ENCODE measurements at regions not wholly inside any gene's neighbourhood (a gene's known extent, or its start where the extent isn't known, plus 50 kb on each side); places are given as distances from the start of the nearest gene placed in this dataset.

DNA sequence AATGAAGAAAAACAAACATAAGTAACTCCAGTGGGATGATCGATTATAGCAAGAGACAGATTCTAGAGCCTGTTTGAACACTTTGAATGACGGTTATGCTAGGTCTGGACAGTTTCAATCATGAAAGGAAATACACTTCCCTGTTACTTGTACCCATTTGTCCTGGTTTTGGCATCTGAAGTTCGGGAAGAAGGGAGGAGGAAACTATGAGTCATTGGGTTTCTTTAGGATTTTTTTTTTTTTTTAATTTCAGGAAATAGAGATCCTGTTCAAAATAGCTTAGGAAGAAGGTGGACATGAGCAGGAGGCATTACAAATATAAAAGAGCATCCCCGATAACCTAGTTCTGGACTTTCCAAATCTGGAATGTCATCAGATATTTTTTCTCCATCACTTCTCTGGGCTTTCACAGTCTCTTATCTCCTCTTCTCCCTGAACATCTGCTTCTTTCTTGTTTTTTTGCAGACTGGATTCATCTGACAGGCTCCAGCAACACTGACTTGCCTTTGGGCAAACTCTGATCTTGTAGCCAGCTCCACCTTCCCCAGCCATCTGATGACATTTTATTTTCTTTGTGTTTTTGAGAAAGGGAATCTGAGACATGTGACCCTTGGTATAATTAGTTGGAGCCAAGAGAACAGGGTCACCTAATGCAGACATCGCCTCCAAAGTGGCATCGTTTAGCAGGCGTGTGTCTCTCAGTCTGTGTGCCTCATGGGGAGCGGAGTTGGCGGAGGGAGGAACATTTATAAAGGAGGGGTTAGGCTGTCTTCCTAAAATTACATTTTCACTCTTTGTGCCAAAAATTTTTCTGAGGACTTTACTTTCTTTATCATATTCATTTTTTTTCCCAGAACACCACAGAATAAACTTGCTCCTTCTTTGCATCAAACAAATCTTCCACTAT lies 195.3 kb upstream of the EPHA4 start:
- no peak overlapping the region for H3K4me3 ChIP-seq (replicated peaks; ENCODE audit: low read depth, low read length)
- TF ChIP-seq, protein P1, sequence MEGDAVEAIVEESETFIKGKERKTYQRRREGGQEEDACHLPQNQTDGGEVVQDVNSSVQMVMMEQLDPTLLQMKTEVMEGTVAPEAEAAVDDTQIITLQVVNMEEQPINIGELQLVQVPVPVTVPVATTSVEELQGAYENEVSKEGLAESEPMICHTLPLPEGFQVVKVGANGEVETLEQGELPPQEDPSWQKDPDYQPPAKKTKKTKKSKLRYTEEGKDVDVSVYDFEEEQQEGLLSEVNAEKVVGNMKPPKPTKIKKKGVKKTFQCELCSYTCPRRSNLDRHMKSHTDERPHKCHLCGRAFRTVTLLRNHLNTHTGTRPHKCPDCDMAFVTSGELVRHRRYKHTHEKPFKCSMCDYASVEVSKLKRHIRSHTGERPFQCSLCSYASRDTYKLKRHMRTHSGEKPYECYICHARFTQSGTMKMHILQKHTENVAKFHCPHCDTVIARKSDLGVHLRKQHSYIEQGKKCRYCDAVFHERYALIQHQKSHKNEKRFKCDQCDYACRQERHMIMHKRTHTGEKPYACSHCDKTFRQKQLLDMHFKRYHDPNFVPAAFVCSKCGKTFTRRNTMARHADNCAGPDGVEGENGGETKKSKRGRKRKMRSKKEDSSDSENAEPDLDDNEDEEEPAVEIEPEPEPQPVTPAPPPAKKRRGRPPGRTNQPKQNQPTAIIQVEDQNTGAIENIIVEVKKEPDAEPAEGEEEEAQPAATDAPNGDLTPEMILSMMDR (IDR thresholded peaks at IDR 0.05; ENCODE audit: low read depth, low read length, missing control alignments), result no peak
- DNase-seq (ENCODE audit: extremely low read depth, low read depth), result no peak

DNA sequence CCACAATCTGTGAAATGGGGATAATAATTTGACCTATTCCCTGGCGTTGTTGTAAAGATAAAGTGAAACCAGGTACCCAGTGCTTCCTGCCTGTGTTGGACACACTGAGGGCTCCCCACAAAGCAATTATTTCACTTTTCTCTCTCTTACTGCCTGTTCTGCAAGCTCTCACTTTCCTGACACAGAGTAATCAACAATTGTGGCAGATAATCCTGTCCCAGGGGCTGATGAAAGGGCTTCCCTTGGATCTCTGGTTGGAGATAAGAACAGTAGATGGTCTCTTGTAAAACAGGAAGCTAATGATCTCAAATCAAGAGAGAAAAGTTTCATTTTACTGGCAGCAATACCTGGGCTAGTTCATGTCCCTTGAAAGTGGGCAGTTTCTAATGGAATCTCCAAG lies 190.4 kb upstream of the EPHA4 start:
- H3K4me3 ChIP-seq (replicated peaks; ENCODE audit: low read depth, low read length), result no peak overlapping the region
- DNase-seq (ENCODE audit: extremely low read depth, low read depth), result no peak
- TF ChIP-seq, protein P1 (IDR thresholded peaks at IDR 0.05; ENCODE audit: low read depth, low read length, missing control alignments), result no peak

DNA sequence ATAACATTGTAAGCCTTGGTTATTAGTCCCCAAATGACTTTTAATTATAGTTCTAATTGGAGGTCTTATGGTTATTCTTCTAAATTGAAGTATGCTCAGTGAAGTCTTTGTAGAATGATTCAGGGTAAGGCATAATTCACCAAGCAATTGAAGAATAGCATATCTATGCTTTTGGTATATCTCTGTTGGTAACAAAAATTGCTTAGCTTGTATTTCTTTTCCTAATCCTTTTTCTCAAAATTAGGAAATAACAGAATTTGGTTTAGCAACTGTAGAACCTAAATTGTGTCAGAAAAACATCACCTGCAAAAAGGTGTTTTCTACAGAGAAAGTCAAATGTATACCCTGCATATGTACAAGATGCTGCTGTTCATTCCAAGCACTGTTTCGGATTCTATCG lies 189.2 kb upstream of the EPHA4 start:
- TF ChIP-seq, protein P1 (IDR thresholded peaks at IDR 0.05; ENCODE audit: low read depth, low read length, missing control alignments), result no peak
- H3K4me3 ChIP-seq (replicated peaks; ENCODE audit: low read depth, low read length), result no peak overlapping the region
- no peak for DNase-seq (ENCODE audit: extremely low read depth, low read depth)

DNA sequence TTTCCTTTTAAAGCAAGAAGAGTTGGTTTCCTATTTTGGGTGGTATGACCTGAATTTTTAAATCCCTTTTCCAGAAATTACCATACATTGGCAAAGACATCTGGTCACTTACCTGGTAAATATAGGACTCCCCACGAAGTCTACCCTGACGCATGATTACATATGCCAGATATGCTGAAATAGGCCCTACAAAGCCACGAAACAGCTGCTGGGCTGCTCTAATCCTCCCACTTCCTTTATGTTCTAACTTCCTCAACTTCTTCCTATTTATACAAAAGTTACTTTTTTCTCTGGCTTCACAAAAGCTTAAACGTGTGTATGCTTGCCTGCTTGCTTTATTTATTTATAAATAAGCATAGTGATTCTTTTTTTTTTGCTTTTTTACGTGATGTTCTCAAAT lies 186.0 kb upstream of the EPHA4 start:
- H3K4me3 ChIP-seq (replicated peaks; ENCODE audit: low read depth, low read length), result no peak overlapping the region
- DNase-seq (ENCODE audit: extremely low read depth, low read depth), result no peak
- TF ChIP-seq, protein P1 (IDR thresholded peaks at IDR 0.05; ENCODE audit: low read depth, low read length, missing control alignments), result no peak

DNA sequence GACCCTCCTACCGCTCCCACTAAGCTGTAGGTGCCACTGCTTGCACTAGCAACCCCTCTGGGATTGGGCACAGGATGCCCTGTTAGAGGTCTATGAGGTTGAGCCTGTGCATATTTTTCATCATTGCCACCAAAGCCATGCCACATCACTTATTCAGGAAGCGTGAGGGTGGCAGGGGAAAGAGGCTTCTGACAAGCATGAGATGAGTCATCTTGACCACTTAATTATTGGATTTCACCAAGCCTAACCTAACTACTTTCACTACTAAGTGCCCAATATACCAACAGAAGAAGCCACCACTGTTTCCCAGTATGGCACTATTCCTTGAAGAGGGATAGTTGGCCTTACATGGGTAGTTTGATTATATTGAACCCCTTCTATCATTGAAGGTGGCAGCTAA lies 181.3 kb upstream of the EPHA4 start:
- no peak overlapping the region for H3K4me3 ChIP-seq (replicated peaks; ENCODE audit: low read depth, low read length)
- TF ChIP-seq, protein P1 (IDR thresholded peaks at IDR 0.05; ENCODE audit: low read depth, low read length, missing control alignments), result no peak
- no peak for DNase-seq (ENCODE audit: extremely low read depth, low read depth)

DNA sequence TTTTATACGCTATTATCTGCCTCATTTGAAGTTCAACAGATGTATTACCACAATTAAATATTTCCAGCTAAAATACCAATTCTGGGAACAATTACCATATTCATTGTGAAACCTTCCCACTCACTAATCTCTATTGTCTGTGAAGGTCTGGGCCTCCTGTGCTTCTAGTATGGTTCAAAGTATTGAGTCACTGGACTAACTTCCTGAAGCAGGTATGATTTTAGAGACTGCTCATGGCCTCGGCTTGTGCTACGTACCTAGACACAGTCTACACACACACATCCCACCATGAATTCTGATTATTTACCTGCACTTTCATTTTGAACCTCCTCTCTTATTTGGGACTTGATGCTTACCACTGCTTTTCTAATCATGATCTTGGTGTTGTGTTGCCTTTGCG lies 180.7 kb upstream of the EPHA4 start:
- H3K4me3 ChIP-seq (replicated peaks; ENCODE audit: low read depth, low read length), result no peak overlapping the region
- TF ChIP-seq, protein P1 (IDR thresholded peaks at IDR 0.05; ENCODE audit: low read depth, low read length, missing control alignments), result no peak
- no peak for DNase-seq (ENCODE audit: extremely low read depth, low read depth)

Measured in HFF-Myc (cell line).